T-helper 2 cell treated with Interferon-gamma antibody and Interleukin-4, amounts not matched to agents 100 ng/mL and 5 ng/mL, for 36 hours (primary cell): ENCODE measurements at regions not wholly inside any gene's neighbourhood (a gene's known extent, or its start where the extent isn't known, plus 50 kb on each side); places are given as distances from the start of the nearest gene placed in this dataset.

ENCODE experiments used
- intact Hi-C: fragments of 100-400 bp; cut with micrococcal nuclease; formaldehyde crosslinking; loops from one replicate; pipeline ENCODE4 v1.15.1; 2023

DNA sequence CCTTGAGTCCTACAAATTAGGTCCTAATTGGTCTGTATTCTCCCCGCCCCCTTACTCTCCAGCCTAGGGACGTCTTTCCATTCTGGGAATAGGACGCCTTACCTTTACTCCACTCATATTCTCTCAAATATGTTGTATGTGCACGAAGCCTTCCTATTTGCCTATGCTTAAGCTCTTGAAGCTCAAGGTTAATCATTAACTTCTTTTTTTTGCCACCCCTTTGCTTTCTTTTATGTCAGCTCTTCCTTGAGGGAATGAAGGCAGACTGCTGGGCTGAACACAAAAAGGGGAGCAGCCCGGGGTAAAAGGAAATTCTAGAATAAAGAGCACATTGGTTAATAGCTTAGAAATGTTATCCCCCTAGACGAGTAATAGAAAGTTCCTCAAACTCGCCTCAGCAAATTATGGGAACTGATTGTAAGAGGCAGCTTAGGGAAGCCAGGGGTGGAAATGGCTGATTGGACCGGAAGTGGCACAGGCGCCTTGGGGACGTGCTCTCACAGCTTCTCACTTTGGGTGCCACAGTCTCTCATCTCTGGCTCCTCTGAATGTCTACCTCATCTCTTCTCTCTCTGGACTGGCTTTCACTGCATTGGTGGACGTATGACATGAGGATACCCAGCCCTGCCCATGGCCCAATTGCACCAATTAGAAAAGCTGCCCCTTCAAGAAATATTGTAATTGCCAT is 122.3 kb upstream of the IL12B start:
- intact Hi-C loops = no loop called here

DNA sequence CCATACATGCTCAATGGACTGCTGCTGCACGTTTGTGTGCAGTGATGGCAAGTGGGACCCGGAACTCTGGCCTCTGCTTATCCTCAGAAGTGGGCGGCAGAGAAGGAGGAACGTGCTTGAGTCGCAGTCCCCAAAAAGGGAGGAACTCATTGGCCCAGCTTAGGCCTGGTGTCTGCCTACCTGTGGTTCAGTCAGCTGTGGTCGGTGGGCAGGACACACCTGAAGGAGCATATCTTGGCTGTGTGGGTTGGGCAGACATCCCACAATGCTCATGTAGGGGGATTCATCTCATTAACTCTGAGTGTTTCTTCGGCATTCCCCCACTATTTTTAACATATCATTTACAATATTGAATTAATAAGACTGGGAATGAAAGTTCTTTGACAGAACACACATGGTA is 122.9 kb upstream of the IL12B start:
- intact Hi-C loops = no loop called here

DNA sequence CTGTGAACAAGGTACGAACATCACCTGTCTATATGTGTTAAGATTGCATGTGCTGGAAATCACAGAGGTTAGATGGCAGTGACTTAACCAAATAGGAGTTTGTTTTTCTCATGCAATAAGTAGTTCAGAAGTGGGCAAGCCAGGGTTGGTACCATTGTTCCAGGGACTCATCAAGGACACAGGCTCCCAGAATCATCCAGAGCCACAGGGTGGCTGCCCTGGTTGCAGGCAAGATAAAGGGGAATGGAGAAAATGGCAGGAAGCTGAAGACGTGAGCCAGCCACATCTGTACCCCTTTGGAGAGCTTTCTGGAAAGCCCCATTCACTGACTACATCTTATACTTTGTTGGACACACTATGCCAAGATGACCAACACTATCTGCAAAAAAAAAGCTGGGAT is 126.0 kb upstream of the IL12B start:
- intact Hi-C loops = no loop called here

DNA sequence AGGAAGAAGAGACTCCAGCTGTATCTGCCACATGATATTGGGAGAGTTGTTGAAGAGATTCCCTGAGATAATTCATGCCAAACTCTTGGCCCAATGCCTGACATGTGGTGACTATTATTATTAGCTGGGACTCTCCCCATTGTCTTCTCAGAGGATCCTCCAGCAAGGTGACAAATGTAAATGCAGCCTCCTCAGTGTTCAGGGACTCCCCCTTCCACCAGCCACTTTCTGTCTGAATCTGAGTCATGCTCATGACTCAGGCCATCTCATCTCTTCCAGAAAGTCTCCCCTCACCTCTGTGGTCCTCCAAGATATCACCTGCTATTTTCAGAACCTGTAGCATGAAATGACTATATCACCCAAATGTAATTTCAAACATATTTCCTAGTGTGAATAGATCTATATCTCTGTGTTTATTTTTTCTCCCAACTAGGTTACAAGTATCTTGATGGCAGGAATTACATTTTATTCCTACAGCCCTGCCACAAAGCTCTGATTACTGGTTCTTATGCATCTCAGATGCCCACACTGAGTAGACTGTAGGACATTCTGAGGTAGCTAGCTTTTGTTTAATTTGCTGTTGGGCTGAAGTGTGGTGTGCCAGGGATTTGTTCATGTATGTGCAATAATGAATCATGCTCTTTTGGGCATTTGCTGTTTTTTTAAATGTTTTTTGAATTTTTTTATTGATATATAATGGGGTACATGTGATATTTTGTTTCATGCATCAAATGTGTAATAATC is 126.6 kb upstream of the IL12B start:
- intact Hi-C loops = no loop called here

DNA sequence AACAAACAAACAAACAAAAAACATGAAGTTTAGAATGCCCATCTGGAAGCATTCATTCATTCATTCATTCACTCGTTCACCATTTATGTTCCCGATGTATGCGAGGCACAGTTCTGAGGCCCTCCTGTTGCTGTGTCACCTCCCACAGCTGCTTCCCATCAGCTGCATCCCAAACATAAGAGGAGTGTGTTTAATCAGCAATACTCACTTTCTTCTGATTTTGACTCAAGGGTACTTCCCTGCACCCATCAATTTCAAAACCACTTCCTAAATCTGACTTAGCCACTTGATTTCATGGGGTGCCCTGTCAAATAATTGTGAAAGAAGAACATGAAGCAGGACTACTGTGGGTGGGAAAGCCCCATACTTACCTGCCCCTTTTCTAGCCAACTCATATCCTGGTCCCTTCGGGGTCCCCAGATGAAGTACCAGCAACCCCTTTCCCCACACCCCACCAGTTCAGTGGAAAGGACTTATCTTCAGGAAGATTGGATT is 128.0 kb upstream of the IL12B start:
- intact Hi-C loops = loop anchor here (1.0 kb wide), 1 partner anchor 46 kb away; no protein-coding TSS in a partner anchor

DNA sequence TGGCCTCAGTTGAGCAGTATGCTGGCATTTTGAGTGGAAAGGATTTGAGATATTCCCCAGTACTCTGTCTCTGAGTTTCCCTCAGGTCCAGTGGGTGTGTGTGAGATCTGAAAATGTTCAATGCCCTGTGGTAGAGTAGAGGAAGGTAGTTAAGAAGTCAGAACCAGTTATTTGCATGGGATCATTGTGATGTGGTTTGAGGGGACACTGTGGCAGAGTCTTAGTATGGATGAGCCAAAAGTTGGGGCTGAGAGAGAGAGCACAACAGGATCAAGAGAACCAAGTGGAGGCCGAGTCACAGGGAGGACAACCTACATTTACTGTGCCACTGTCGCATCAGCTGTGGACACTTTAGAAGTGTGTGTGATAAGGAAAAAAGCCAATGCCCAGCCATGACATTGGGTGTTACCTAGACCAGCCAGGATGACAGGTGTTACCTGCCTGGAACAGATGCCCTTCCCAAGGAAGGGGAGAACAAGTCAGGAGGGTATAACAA is 128.9 kb upstream of the IL12B start:
- intact Hi-C loops = no loop called here

DNA sequence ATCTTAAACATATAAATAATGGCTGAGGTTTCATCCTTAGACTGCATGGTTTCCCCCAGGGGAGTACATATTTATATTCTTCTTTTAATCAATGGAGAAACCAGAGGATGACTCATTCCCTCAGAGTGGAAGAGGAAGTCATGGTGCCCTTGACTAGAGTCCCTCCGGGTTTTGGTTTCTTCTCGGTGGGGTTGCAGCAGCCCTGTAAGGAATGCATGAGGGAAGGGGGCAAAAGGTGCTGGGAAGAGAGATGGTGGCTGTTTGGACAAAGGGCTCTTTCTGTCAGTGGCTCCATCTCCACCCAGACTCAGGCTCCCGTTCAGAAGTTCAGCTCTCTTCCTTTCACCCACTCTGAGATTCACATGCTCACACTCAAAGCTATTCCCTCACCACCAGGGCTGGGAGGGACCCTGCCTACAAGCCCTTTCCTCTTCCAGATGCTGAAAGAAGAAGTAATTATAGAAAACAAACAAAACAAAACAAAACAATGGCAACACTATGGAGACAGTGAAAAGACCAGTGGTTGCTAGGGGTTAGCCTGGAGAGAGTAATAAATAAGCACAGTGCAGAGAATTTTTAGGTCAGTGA is 129.8 kb upstream of the IL12B start:
- intact Hi-C loops = no loop called here

DNA sequence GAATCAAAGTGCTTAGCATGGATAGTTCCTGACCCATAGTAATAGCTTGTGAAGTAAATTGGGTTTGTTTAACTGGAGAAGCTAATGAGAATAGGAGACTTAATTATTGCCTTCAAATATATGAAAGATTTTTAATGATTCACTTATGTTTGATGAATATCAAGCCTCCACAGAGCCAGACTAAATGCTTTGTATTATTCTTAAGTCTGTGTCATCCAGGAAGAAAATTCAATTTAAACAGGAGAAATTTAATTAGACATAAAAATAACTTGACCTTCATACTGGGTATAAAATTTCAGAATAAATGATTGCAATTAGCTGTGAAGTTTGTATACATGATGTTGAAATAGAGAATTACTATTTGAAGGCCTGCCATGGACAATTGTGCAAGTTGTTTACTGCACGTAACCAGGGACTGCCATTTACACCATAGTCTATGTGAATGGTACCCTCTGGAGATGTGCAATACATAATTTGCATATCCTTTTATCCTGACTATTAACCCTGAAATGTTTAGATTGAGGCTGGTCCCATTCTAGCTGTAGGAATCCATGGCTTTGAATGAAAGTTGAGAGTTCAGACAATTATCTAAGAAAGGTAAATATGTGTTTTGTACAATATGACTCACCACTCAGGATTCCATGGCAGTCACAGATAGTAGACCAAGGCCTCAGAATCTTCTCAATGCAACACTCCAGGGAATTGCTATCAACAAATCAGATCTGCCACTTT is 133.5 kb upstream of the IL12B start:
- intact Hi-C loops = no loop called here

DNA sequence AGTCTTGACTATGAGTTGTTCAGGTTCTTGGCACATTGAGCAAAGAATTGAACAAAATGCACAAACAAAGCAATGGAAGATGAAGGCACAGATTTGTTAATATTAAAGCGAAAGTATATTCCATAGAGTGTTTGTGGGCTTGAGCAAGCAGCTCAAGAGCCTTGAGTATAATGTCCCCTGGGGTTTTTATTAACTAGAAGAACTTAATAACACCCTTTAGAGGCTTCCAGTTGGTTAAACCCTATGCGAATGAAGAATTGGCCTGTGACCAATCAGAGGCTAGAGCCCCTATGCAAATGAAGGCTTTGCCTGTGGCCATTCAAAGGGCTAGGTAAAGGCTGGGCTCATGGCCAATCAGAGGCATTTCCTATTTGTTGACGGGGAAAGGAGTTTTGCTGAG is 135.3 kb upstream of the IL12B start:
- intact Hi-C loops = no loop called here

DNA sequence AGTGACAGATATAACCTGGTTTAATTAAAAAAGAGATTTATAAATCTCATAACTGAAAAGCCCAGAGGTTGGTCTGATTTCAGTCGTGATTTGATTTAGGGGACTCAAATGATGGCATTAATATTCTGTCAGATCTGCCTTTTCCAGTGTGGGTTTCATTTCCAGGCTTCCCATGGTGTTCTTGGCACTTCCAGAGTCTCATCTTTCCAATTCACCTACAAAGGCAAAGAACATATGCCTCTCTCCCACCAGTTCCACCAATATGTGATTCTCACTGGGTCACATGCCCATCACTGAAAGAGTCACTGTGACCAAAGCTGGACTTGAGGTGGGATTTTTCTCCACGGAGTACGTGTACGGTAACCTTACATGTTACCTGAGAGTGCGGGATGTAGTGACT is 137.4 kb upstream of the IL12B start:
- intact Hi-C loops = no loop called here

DNA sequence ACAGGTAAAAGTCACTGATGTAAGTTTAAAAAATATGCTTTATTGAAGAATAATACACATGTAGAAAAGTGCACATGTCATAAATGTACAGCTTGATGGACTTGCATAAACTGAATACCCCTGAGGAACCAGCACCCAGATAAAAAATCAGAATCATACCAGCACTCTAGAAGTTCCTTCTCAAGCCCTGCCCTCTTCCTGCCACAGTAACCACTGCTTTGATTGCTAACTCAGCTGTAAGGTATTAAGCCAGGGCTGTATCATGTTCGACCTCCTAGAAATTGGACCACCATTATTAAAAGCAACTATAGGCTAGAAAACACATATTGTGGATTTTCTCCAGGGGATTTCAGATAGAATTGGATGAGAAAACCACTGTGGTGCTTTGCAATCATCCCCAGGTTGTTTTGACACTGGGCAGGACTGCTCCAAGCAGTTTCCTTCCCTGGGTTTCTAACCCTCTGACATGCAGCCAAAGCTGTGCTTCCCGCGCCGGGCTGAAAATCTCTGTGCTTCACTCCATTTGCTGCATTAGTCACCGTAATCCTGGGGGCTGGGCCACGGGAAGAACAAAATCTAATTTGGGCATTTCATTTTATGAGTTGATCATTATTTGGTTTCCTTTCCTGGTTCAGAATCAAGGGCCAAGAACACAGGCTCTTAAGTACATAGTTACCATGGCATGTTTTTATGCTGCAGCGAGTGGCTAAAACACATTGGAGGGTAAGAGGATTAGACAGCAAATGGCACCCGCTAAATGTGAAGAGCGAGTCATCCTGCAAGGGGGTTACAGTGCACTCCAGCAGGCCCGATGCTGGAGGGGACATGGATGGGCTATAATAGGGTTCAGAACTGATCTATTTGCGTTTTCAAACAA is 139.4 kb upstream of the IL12B start:
- intact Hi-C loops = no loop called here

DNA sequence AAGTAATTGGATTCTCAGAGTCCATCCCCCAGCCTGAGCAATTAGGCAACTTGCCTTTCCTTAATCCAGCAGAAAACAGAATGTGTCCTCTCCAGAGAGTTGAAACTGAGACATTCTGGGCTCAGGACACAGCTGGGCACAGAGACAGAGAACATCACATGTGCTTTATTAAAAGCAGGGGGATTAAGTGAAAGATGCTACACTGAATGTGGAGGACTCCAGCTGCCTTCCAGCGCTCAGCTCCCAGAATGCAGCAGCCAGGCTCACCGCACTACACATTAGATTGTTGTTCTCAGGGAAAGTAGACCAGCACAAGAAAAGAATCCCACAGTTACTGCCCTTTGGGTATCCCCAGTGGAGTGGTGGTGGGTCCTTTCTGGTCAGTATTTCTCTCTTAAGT is 141.6 kb upstream of the IL12B start:
- intact Hi-C loops = no loop called here

DNA sequence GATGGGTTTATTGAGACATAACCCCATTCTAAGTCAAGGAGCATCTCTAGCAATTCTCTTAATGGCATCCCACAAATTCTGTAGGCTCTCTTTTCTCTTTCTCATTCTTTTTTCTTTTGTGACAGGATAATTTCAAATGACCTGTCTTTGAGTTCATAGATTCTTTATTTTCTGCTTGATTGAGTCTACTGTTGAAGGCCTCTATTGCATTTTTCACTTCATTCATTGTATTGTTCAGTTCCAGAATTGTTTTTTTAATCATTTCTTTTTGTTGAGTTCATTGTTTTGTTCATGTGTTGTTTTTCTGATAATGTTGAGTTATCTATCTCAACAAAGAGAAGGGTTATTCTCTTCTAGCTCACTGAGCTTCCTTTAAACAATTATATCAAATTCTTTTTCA is 144.7 kb upstream of the IL12B start:
- intact Hi-C loops = no loop called here

DNA sequence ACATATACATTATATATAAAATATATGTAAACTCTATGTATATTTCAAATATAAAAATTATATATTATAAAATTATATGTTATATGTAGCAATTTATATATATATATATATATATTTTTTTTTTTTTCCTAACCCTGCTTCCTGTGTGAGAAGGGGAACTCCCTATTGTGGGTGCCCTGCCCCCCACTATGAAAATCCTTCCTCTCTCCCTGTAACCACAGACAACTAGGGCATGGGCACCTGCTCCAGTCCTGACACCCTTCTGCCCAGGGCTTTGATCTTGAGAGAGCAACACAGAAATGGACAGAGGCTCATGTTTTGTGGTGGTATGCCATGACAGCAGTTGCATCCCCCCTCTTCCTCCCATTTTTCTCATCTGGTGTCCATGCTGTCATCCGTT is 148.7 kb upstream of the IL12B start:
- intact Hi-C loops = no loop called here

DNA sequence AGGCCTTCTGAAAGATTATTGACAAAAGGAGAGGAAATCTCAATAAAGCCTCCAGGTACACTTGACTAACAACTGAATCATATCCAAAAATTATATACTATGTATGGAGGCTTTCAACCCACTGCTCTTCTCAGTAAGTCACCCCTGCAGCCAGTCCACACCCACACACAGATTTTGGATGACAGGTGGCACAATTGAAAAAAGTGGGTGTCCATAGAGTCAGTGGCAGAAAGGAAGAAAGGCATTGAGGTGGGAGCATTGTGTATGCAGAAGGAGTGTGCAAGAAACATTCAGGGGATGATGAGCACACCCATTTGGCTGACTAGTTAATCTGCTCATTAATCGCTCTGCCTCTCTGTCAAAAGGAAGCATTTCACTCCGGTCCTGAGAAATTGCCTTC is 150.6 kb upstream of the IL12B start:
- intact Hi-C loops = no loop called here

DNA sequence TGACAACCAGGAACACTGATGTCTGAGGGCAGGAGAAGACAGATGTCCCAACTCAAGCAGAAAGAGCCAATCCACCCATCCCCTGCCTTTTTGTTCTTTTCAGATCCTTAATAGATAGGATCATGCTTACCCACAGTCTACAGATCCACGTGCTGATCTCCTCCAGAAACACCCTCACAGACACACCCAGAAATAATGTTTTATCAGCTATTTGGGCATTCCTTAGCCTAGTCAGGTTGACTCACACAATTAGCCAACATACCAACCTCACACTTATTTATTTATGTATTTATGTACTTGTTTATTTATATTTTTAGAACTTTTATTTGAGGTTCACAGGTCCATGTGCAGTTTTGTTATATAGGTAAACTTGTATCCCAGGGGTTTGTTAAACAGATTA is 151.5 kb upstream of the IL12B start:
- intact Hi-C loops = no loop called here

DNA sequence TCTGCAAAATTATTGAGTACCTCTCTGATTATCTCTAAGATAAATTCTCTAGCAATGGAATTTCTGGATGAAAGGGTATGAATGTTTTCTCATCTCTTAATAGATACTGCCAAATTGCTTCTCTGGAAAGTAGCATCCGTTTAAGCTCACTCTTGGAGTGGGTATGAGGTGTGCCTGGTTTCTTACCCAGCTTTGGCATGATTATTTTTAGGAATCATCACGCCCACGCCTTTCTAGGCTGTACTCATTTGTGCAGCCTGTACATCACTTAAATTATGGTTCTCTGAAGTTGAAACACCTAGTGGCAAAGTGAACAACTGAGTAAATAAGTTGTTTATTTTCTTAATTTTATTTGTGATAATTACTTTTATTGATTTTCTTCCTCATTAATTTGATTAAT is 156.5 kb upstream of the IL12B start:
- intact Hi-C loops = no loop called here

DNA sequence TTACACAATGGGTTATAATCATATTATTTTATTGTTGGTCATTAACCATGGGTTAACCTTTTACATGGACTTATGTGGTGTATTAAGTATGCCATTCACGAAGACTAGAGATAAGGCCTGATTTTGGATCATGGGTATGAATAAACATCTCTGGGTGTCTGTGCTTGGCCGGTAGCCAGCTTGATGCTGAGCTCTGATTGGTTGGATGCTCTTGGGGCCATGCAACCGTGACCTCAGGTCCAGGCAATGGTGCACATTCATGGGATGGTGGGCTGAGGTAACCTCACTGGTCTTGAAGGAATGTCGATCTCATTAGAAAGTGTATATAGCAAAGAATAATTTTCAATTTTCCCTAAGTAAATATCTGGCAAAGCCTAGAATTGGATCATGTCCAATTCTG is 158.2 kb upstream of the IL12B start:
- intact Hi-C loops = no loop called here

DNA sequence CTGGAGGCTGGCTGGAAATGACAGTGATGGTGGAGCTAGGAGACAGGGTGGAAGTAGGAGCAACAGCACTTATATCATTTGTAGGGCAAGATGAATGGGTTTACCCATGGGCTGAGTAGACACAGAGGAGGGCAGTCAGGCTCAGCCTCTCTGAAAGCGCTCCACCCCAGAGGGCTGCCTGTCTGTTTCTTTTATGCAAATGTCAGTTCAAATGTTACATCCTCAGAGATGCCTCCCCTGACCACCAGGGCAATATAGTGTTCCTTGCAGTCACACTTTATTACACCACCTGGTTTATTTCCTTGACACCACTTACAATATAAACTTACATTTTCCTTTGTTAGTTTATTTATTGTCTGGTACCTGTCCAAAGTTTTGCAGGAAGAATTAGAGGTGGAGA is 159.5 kb upstream of the IL12B start:
- intact Hi-C loops = no loop called here

DNA sequence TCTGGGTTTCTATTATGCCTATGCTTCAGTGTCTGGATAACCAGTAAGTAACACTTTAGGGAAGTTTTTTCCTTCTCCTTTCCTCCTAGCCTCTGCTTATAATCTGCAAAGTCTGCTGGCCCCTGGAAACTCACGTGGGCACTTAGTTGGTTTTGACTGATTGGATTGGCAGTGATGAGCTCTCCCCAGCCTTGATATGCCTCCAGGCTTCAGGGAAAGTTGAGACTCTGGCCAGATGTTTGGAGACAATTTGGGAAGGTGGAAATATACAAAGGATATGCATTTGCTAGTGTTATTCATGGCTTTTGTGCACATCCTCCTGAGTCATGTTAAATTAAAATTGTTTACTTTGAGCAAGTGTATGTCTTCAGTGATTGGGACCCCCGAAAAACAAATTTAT is 160.2 kb upstream of the IL12B start:
- intact Hi-C loops = no loop called here

DNA sequence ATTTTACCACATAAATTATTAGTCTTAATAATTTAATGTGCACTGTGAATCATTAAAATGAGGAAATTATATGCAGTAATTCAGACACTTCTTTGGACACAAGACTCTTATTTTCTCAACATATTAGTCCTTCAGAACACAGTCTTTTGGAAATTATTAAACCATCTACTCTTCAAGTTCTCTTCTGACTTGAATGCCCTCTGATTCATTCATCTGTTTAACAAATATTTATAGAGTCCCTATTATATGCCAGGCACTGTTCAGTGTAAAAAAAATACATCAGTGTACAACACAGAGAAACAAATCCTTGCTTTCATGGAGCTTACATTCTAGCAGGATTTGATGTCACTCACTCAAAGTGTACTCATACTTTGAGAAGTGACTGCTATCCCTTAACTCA is 163.4 kb upstream of the IL12B start:
- intact Hi-C loops = no loop called here
